HL-60 (cell line): ENCODE measurements at regions not wholly inside any gene's neighbourhood (a gene's known extent, or its start where the extent isn't known, plus 50 kb on each side); places are given as distances from the start of the nearest gene placed in this dataset.

Experiments
- DNase-seq, 2 experiments: peaks; one replicate each; pipeline ENCODE4 v3.0.0-alpha.2; 2010 to 2020; ENCODE audit warnings: low read depth in 1 of 2, low spot score in 1 of 2
- H3K27ac ChIP-seq: fragments of 250-450 bp; sonication (Bioruptor Pico); replicated peaks from 2 replicates; pipeline ENCODE4 v1.5.1; 2020; ENCODE audit warnings: mild to moderate bottlenecking, moderate library complexity
- H3K27me3 ChIP-seq: fragments of 250-450 bp; sonication (Bioruptor Pico); 2 replicates; pipeline ENCODE4 v1.5.1; 2021; ENCODE audit warnings: mild to moderate bottlenecking, moderate library complexity; ENCODE audit not compliant: insufficient read depth, poor library complexity, severe bottlenecking
- H3K4me3 ChIP-seq: replicated peaks from 2 replicates; pipeline ENCODE4 v1.5.1; 2011; ENCODE audit warnings: mild to moderate bottlenecking, control low read depth, low read length; ENCODE audit not compliant: insufficient read depth
- CTCF ChIP-seq: IDR thresholded peaks from one replicate; pipeline ENCODE4 v1.5.1; 2011; ENCODE audit warnings: low read length, control low read depth, inconsistent platforms; ENCODE audit not compliant: insufficient read depth
- GABPA ChIP-seq: IDR thresholded peaks from 2 replicates; pipeline ENCODE4 v1.6.1; 2012; ENCODE audit warnings: low read depth
- POLR2AphosphoS5 ChIP-seq: IDR thresholded peaks from 2 replicates; pipeline ENCODE4 v1.6.1; 2012; ENCODE audit warnings: low read depth
- REST ChIP-seq: IDR thresholded peaks from 2 replicates; pipeline ENCODE4 v1.6.1; 2012; ENCODE audit warnings: low read depth; ENCODE audit not compliant: insufficient replicate concordance
- SPI1 ChIP-seq: IDR thresholded peaks from 2 replicates; pipeline ENCODE4 v1.6.1; 2012; ENCODE audit warnings: low read depth, mild to moderate bottlenecking, borderline replicate concordance

- H3K27ac ChIP-seq = no peak overlapping the region
- no peaks in the 10 kb centered on the region for H3K27me3 ChIP-seq
- TF ChIP-seq POLR2AphosphoS5 (no peak), GABPA (no peak), CTCF (no peak), SPI1 (no peak), REST (no peak)
- H3K4me3 ChIP-seq = no peak overlapping the region
- no peak for DNase-seq
Observed at GRCh38 chr5:116738615-116739261, 164.1 kb upstream of the SEMA6A start.

- Histone ChIP-seq H3K27ac (no peak overlapping the region), H3K4me3 (no peak overlapping the region), H3K27me3 (no peaks in the 10 kb centered on the region)
- TF ChIP-seq GABPA = no peak
- no peak for TF ChIP-seq POLR2AphosphoS5
- TF ChIP-seq CTCF = no peak
- TF ChIP-seq REST = no peak
- no peak for TF ChIP-seq SPI1
- no peak for DNase-seq
Observed at GRCh38 chr5:116738239-116738614, 163.6 kb upstream of the SEMA6A start.

GRCh38 chr5:116736671-116737070, 162.0 kb upstream of the SEMA6A start:
- Histone ChIP-seq H3K27me3 (no peaks in the 10 kb centered on the region), H3K27ac (no peak overlapping the region), H3K4me3 (no peak overlapping the region)
- TF ChIP-seq GABPA (no peak), POLR2AphosphoS5 (no peak), REST (no peak), CTCF (no peak), SPI1 (no peak)
- DNase-seq = no peak
